ENCODE measurements at regions not wholly inside any gene's neighbourhood (a gene's known extent, or its start where the extent isn't known, plus 50 kb on each side); places are given as distances from the start of the nearest gene placed in this dataset.

- no peak for DNase-seq
Measured at GRCh38 chr11:29781268-29781667, 235.6 kb downstream of the KCNA4 start.

- DNase-seq: no peak
Measured at GRCh38 chr11:29780756-29781155, 236.1 kb downstream of the KCNA4 start.

GRCh38 chr11:29773656-29774264 lies 243.1 kb downstream of the KCNA4 start:
- no peak for DNase-seq

GRCh38 chr11:29756871-29757270 lies 260.0 kb downstream of the KCNA4 start:
- DNase-seq: no peak

- no peak for DNase-seq
Measured at GRCh38 chr11:29755474-29755873, 261.4 kb downstream of the KCNA4 start.

- no peak for DNase-seq
Measured at GRCh38 chr11:29751618-29752017, 265.2 kb downstream of the KCNA4 start.

DNA sequence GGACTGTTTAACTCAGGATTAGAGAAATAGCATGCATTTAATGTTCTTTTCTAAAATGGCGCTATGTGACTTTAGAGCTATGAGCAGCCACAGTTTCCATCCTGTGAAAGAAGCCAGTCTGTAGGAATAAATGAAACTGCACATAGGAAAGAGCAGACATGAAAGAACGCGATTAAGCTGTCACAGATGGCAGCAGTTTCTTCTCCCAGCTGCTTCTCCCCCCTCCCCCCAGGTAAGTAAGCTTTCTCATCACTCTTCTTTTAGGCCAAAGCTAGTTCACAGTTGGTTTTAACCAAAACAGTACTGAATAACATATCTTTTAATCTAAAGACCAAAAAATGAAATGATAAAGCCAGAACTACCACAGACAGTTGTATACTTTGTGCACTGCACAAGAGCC lies 266.4 kb downstream of the KCNA4 start:
- DNase-seq: no peak

DNA sequence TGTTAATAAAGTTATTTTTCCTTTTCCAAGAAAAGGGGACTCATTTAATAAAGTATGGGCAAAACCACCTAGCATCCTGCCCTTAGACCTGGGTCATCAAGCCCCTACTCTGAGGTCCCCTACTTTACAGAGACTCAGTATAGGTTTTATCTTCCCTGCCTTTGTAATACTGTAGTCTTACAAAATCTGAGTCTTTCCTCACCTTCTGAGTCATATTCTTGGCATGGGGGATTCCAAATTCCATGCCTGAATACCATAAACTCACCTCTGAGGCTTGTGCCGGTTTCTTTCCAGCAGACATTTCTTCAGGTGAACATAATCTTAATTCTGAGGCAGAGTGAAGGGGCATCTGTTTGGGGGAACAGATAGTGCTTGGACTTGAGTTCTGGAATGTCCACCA lies 282.5 kb downstream of the KCNA4 start:
- no peak for DNase-seq

- no peak for DNase-seq
Measured at GRCh38 chr11:29713831-29714320, 303.0 kb downstream of the KCNA4 start.

- no peak for DNase-seq
Measured at GRCh38 chr11:29712616-29713015, 304.2 kb downstream of the KCNA4 start.

DNA sequence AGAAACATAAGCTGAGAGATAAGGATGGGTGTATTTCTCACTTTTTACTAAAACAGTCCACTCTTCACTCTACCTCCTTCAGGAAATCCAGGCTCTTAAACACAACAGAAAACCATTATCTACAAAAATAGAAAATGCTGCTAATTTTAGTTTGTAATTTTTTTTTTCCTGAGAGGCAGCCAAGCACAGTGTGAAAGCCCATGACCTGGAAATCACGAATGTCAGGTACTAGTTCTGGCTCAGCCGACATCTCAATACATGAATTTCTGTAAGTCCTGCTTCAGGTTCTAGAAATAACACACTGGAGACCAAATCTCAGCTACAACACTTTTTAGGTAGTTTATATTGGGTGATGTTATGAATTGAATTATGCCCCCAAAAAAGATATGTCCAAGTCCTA lies 308.9 kb downstream of the KCNA4 start:
- no peak for DNase-seq

- no peak for DNase-seq
Measured at GRCh38 chr11:29685361-29685760, 331.5 kb downstream of the KCNA4 start.

- no peak for DNase-seq
Measured at GRCh38 chr11:29682856-29683255, 334.0 kb downstream of the KCNA4 start.

GRCh38 chr11:29679996-29680395 lies 336.8 kb downstream of the KCNA4 start:
- DNase-seq: no peak

GRCh38 chr11:29676993-29677392 lies 339.8 kb downstream of the KCNA4 start:
- DNase-seq: no peak

GRCh38 chr11:29669310-29669709 lies 347.5 kb downstream of the KCNA4 start:
- DNase-seq: no peak

GRCh38 chr11:29657709-29658108 lies 359.1 kb downstream of the KCNA4 start:
- no peak for DNase-seq

DNA sequence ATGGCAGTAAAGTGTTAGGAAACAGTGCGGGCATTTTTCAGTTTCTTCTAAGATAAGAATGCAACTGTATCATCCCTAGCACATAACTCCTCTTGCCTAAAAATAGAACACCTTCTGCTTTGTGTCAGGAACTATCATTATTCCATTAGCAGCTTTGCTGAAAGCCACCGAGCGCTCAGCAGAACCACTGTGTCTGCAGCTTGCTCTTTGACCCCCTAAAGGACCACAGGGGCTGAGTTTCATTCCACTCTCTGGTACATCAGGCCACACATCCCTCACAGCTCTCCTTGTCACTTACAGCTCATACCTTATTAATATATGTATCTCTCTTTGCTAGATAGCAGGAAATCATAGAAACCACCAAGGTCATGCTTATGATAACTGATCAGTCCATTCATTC lies 360.2 kb downstream of the KCNA4 start:
- DNase-seq: no peak

DNA sequence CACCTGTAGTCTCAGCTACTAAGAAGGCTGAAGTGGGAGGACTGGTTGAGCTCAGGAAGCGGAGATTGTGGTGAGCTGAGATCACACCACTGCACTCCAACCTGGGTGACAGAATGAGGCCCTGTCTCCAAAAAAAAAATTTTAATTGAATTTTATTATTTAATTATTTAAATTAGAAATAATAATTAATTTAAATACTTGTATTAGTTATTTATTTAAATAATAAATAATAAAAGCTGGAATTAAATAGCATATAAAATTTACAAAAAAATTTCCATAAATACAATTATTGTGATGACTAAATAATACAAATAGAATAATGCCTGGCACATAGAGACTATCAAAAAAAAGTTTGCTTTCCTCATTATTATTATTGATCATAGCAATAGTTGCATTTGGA lies 371.5 kb downstream of the KCNA4 start:
- no peak for DNase-seq

- no peak for DNase-seq
Measured at GRCh38 chr11:29641201-29641600, 375.6 kb downstream of the KCNA4 start.

- no peak for DNase-seq
Measured at GRCh38 chr11:29634744-29635143, 382.1 kb downstream of the KCNA4 start.

DNA sequence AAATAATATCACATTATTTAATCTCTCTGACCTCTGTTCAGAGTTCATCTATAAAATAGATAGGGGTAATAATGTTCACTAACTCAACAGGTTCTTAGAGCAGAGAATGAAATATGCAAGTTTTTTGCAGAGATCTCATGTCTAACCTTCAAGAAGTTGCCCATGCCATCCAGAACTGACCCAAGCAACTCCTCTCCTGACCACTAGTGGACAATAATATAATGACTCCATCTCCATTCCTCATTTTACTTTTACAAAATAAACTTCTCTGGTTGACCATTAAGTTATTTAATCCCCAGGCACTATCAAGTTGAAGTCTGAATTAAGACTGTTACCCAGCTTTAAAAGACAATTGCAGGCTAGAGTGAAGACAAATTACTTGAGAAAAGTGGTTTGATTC lies 382.6 kb downstream of the KCNA4 start:
- DNase-seq: no peak

DNA sequence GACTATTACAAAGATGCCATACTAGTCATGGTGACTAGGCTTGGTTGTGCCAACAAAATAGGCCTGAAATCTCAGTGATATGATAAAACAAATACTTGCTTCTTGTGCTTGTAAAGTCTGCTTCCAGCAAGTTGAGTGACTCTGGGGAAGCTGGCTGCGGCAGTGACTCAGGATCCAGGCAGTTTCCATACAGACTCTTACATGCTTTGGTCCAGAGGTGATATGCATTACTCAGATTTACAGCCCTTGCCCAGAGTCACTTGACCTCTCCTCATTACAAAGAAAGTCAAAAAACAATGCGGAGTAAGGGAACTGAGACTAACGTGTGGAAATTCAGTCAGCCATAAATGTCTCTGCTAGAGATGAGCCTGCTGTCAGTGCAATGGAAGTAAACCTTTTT lies 387.5 kb downstream of the KCNA4 start:
- DNase-seq: no peak

DNA sequence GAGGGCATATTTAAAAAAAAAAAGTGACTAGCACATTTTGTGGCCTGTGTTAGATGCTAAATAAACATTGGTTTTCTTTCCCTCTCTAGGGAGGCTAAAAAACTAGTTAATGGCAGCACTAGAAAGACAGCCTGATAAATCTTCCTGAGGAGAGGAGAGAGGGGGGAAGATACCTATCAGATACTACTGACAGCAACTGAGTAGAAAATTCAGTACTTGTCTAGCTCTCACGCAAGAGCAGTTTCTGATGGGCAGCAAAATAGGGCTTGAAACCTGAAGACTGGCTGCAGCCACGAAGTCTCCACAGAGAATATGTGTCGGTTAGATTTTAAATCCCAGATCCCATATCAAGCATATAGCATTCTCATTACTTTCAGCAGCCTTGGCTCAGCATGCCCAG lies 388.2 kb downstream of the KCNA4 start:
- DNase-seq: no peak

DNA sequence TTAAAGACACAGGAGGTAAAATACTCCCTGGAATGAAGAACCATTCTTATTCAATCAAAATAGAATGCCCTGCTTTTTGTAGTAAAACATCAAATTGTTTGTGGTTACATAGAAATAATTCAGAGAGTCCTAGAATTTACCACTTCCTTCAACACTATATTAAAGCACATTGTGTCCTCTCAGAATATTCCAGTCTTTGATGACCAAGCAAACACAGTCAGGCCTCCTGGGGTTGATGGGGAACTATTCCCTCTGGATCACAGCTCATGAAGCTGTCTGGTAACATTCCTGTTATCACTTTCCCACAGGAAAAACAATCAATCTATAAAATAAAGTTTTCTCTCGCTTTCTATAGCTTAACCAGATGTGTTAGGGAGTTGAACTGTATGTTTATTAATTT lies 389.3 kb downstream of the KCNA4 start:
- no peak for DNase-seq

All from tongue (tissue), 1 donor.